Heart left ventricle (tissue), 13 donors: ENCODE measurements at regions not wholly inside any gene's neighbourhood (a gene's known extent, or its start where the extent isn't known, plus 50 kb on each side); places are given as distances from the start of the nearest gene placed in this dataset.

ENCODE experiments used
- CTCF ChIP-seq, 12 donors: fragments of 200-600 bp; sonication (generic) in 4 of 12; IDR thresholded peaks; one replicate each; pipeline versions ENCODE4 v1.5.0 to v1.8.0; 2018 to 2022; ENCODE audit warnings: antibody characterized with exemption in 12 of 12, mild to moderate bottlenecking in 5 of 12
- POLR2A ChIP-seq, 2 donors: fragments of 450-650 bp; IDR thresholded peaks; one replicate each; pipeline ENCODE4 v1.6.1; 2017; ENCODE audit warnings: antibody characterized with exemption in 2 of 2, mild to moderate bottlenecking in 2 of 2, moderate library complexity in 2 of 2
- donor health status: ischemic (EF 13 %, LVEDD 7.1; RV severe dilation, severe dysfunction).
- donor health status: DM: no; HTN: yes; CAD: no.
- donor health status: DM: no; HTN: no; CAD: no.
- donor health status: ischemic (EF 25% LVEDD 6.9; RV normal size, moderate dysfunction).
- donor health status: ischemic (EF 25% LVEDD 5.7; RV mildly dilated, moderate dysfunction).
- donor health status: ischemic (EF 35%, LVEDD 5.7; RV mildly dilated, moderate dysfunction).
- donor health status: nonischemic (EF 11% LVEDD 7.7; RV severe dilation, severe dysfunction).
- donor health status: DM: yes; HTN: yes; CAD: no.
- donor health status: PGD.
- donor health status: ischemic (EF 29% LVEDD 5.4; RV normal size, mild dysfunction).
- donor health status: nonischemic (EF 23%, LVEDD 6.1; RV moderate dilation, normal function).

GRCh38 chr1:117284399-117285215 lies 73.9 kb upstream of the VTCN1 start:
- TF ChIP-seq CTCF (IDR thresholded peaks at IDR 0.05) (peak; percentile 16 to 66 (median 54)), POLR2A (IDR thresholded peaks at IDR 0.05) (no peak)
